ENCODE measurements at regions not wholly inside any gene's neighbourhood (a gene's known extent, or its start where the extent isn't known, plus 50 kb on each side); places are given as distances from the start of the nearest gene placed in this dataset.
A peak's percentile ranks its signal among the peaks of the same experiment; 100 is the strongest.

DNA sequence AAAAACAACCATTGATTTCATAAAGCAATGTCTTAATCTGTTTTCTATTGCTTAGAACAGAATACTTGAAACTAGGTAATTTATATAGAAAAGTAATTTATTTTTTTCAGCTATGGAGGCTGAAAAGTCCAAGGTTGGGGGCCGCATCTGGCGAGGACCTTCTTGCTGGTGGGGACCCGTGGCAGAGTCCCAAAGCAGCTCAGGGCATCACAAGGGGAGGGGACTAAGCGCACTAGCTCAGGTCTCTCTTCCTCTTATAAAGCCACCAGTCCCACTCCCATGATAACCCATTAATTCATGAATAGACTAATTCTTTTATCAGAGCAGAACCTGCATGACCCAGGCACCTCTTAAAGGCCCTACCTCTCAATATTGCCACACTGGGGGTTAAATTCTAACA lies 87.2 kb upstream of the KLF13 start:
- H3K4me1 Mint-ChIP-seq = peaks cover 37% of the 10 kb centered on the region
- H3K9me3 Mint-ChIP-seq = no peaks in the 10 kb centered on the region
- peak overlapping the region; percentile 65 for H3K27ac Mint-ChIP-seq
- H3K4me3 Mint-ChIP-seq = no peak overlapping the region
- H3K36me3 Mint-ChIP-seq = no peaks in the 10 kb centered on the region
- ATAC-seq = no peak
- H3K27me3 Mint-ChIP-seq = no peaks in the 10 kb centered on the region

DNA sequence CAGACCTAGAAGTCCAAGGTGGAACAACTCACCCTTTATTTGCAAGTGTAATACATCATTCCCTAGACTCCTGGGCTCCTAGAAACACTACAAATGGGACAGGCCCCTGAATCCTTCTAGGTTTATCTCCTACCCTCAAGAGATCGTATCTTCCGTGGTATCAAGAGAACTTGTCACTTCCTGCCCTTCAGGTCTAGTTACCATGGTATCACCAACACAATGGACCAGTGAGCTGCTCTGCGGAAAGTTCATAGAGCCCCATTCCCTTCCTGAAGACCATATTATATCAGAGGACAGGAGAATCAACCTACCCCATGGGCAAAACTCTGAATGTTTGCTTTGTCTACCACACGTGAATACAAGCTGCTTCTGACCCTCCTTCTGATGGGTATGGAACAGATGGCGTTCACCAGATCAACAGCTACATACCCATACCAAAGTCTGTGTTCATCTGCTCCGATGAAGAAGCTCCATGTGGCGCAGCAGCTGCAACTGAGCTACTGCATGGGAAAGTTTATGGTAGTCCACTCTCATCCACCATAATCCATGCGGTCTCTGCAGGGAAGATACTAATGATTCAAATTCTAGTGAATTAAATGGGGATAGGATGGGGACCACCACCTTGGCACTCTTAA lies 84.6 kb upstream of the KLF13 start:
- no peak overlapping the region for H3K4me3 Mint-ChIP-seq
- H3K9me3 Mint-ChIP-seq = no peaks in the 10 kb centered on the region
- H3K27ac Mint-ChIP-seq = no peak overlapping the region
- H3K36me3 Mint-ChIP-seq = no peaks in the 10 kb centered on the region
- no peak for ATAC-seq
- peaks cover 19% of the 10 kb centered on the region for H3K4me1 Mint-ChIP-seq
- H3K27me3 Mint-ChIP-seq = no peaks in the 10 kb centered on the region

DNA sequence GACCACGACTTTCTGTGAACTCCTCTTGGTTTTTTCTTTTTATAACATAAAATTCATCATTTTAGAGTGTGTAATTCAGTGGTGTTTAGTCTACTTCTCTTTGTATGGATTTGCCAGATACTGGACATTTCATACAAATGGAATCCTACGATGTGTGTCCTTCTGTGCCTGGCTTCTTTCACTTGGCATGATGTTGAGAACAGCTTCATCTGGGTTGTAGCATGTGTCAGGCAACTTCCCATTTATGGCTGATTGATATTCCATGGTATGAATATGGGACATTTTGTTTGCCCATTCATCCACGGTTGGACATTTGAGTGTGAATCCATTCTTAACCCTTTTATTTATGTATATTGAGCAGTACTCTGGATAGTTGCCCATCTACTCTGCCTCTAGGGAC lies 82.7 kb upstream of the KLF13 start:
- Mint-ChIP-seq H3K4me1 (peaks cover 14% of the 10 kb centered on the region), H3K9me3 (no peaks in the 10 kb centered on the region)
- ATAC-seq = no peak

DNA sequence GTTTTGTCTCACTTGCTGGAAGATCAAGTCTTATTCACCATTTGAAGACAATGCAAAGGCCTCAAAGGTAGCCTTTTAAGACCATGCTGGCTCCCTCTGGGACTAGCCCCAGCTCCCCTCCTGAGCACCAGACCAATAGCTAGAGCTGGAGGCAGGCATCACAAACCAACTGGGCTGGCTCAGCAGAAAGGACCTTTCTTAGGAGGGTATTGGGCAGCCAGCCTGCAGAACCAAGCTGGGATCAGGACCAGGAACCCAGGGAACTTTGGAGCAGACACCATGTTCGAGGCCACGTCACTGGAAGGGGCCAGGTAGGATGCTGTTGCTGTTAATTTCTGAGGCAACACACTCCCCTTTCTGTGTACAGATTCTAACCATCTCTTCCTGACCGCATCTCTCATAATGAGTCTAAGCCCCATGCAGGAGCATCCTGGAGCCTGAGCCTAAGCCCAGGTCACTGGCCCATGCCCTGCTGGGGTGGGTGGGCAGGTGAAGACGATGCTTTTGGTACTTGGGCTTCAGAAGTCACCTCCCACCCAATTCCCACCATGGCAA lies 81.4 kb upstream of the KLF13 start:
- Mint-ChIP-seq H3K27ac (peak overlapping the region; percentile 38), H3K4me1 (peaks cover 5% of the 10 kb centered on the region), H3K4me3 (no peak overlapping the region), H3K27me3 (no peaks in the 10 kb centered on the region), H3K9me3 (no peaks in the 10 kb centered on the region), H3K36me3 (no peaks in the 10 kb centered on the region)
- no peak for ATAC-seq

More for the DNA sequence above, 82.7 kb upstream of the KLF13 start:
- H3K4me3 Mint-ChIP-seq = no peak overlapping the region
- no peaks in the 10 kb centered on the region for H3K27me3 Mint-ChIP-seq
- no peaks in the 10 kb centered on the region for H3K36me3 Mint-ChIP-seq
- no peak overlapping the region for H3K27ac Mint-ChIP-seq

- no peak for ATAC-seq
- Mint-ChIP-seq H3K4me1 (peaks cover 5% of the 10 kb centered on the region), H3K4me3 (no peak overlapping the region), H3K27me3 (no peaks in the 10 kb centered on the region), H3K9me3 (no peaks in the 10 kb centered on the region), H3K36me3 (no peaks in the 10 kb centered on the region), H3K27ac (no peak overlapping the region)
Measured at GRCh38 chr15:31245756-31246155, 80.9 kb upstream of the KLF13 start.

- Mint-ChIP-seq H3K4me3 (no peak overlapping the region), H3K36me3 (no peaks in the 10 kb centered on the region)
Measured at GRCh38 chr15:31247404-31247803, 79.2 kb upstream of the KLF13 start.

DNA sequence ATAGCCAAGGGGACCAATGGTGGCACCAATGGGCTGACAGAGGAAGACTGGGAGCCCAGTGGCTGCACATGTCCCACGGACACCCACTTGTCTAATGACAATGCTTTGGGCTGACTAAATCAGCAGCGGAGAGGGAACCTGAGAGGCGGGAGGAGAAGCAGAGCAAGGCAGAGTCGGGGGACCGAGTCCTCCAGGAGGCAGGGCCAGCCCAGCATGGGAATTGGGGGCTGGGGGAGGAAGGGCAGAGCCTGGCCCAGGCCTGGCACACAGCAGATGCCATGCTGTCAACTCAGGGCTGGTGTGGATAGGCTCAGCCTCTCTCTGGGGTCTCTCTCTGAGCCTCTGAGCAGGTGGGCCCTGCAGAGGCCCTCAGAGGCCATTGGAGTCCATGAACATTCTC lies 78.4 kb upstream of the KLF13 start:
- H3K4me3 Mint-ChIP-seq = no peak overlapping the region
- peaks cover 5% of the 10 kb centered on the region for H3K4me1 Mint-ChIP-seq
- H3K9me3 Mint-ChIP-seq = no peaks in the 10 kb centered on the region
- H3K27me3 Mint-ChIP-seq = no peaks in the 10 kb centered on the region
- peak overlapping the region; percentile 48 for H3K27ac Mint-ChIP-seq
- no peak for ATAC-seq
- H3K36me3 Mint-ChIP-seq = no peaks in the 10 kb centered on the region

More at GRCh38 chr15:31247404-31247803, 79.2 kb upstream of the KLF13 start:
- Mint-ChIP-seq H3K27me3 (no peaks in the 10 kb centered on the region), H3K9me3 (no peaks in the 10 kb centered on the region), H3K4me1 (peaks cover 5% of the 10 kb centered on the region), H3K27ac (peak overlapping the region; percentile 48)
- no peak for ATAC-seq

DNA sequence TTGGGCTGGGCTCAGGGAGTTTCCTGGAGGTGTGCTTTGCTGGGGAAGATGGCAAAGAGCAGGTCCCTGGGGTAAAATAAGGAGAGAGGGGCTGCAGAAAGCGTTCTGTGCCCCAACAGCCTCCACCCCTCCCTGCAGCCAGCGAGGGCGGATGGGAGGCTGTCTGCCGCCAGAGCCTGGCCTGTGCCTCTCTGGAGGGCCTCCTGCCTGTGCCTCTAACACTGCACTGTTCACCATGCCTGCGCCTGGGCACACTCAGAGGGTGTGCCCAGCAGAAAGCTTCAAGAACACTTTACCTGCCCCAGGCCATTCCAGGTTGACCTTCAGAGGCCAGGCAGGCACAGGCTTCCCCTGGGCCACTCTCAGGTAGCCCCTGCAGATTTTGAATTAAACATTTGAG lies 77.7 kb upstream of the KLF13 start:
- H3K27me3 Mint-ChIP-seq = no peaks in the 10 kb centered on the region
- no peak for ATAC-seq
- H3K4me1 Mint-ChIP-seq = peaks cover 5% of the 10 kb centered on the region
- H3K36me3 Mint-ChIP-seq = no peaks in the 10 kb centered on the region
- no peaks in the 10 kb centered on the region for H3K9me3 Mint-ChIP-seq
- H3K27ac Mint-ChIP-seq = no peak overlapping the region
- no peak overlapping the region for H3K4me3 Mint-ChIP-seq

- no peak for ATAC-seq
- H3K4me3 Mint-ChIP-seq = no peak overlapping the region
- no peaks in the 10 kb centered on the region for H3K36me3 Mint-ChIP-seq
- no peaks in the 10 kb centered on the region for H3K9me3 Mint-ChIP-seq
- no peaks in the 10 kb centered on the region for H3K27me3 Mint-ChIP-seq
- H3K4me1 Mint-ChIP-seq = peaks cover 12% of the 10 kb centered on the region
- peak overlapping the region; percentile 35 for H3K27ac Mint-ChIP-seq
Measured at GRCh38 chr15:31250033-31250432, 76.6 kb upstream of the KLF13 start.

DNA sequence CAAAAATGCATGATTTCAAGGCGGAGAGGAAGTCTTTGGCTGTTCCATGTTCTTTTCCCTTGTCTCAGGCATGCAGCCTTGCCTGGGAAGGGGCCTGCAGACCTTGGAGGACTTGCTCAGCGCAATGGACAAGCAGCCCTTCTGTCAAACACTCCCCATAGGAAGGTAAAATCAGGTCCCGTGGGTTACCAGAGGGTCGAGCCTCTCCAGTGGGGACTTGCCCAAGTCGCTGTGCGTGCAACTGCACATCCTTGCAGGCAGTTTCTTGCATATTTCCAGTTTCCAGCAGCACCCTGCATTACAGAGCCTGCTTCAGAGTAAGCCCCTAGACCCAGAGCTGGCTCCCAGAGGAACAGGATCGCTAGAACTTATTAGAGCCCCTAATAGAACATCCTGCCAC lies 75.5 kb upstream of the KLF13 start:
- peaks cover 22% of the 10 kb centered on the region for H3K4me1 Mint-ChIP-seq
- no peak overlapping the region for H3K4me3 Mint-ChIP-seq
- H3K27ac Mint-ChIP-seq = no peak overlapping the region
- no peaks in the 10 kb centered on the region for H3K36me3 Mint-ChIP-seq
- no peaks in the 10 kb centered on the region for H3K9me3 Mint-ChIP-seq
- no peaks in the 10 kb centered on the region for H3K27me3 Mint-ChIP-seq
- ATAC-seq = no peak

GRCh38 chr15:31252171-31252785 lies 74.4 kb upstream of the KLF13 start:
- H3K9me3 Mint-ChIP-seq = no peaks in the 10 kb centered on the region
- no peak overlapping the region for H3K27ac Mint-ChIP-seq
- H3K4me3 Mint-ChIP-seq = no peak overlapping the region
- peaks cover 33% of the 10 kb centered on the region for H3K4me1 Mint-ChIP-seq
- no peaks in the 10 kb centered on the region for H3K36me3 Mint-ChIP-seq
- no peak for ATAC-seq
- no peaks in the 10 kb centered on the region for H3K27me3 Mint-ChIP-seq

DNA sequence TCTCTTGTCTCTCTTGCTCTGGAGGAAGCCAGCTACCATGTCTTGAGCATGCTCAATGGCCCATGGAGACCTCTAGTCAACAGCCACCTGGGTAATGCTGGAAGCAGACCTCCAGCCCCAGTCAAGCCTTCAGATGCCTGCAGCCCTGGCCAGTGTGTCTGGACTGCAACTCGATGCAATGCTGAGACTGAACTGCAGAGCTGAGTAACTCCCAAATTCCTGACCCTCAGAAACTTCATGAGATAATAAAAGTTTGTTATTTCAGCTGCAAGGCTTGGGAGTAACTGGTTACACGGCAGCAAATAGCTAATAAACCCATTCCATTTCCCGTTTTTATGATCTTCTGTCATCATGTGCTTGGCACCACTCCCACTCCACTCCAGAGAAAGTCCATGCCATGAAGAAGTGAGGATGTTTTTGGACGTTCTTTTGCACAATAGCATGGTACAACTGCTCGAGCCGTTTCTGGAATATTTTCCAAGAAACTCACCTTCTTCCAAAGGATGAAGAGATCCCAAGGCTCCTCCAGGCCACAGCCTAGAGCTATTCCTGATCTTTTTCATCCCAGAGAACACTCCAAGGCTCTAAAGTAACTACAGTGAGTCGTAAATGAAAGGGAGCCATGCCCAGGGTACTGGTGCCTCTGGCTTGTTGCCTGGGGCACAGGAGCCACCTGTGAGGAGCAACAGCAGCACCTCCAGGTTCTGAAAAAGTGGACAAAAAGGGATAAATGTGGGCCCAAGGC lies 72.0 kb upstream of the KLF13 start:
- Mint-ChIP-seq H3K27me3 (no peaks in the 10 kb centered on the region), H3K36me3 (no peaks in the 10 kb centered on the region), H3K9me3 (peaks cover 4% of the 10 kb centered on the region), H3K4me3 (no peak overlapping the region), H3K4me1 (peaks cover 43% of the 10 kb centered on the region), H3K27ac (peak overlapping the region; percentile 42)
- ATAC-seq = no peak

- Mint-ChIP-seq H3K27me3 (no peaks in the 10 kb centered on the region), H3K9me3 (peaks cover 4% of the 10 kb centered on the region), H3K36me3 (no peaks in the 10 kb centered on the region), H3K4me3 (no peak overlapping the region), H3K4me1 (peaks cover 46% of the 10 kb centered on the region), H3K27ac (peak overlapping the region; percentile 42)
- no peak for ATAC-seq
Measured at GRCh38 chr15:31255176-31255510, 71.5 kb upstream of the KLF13 start.

GRCh38 chr15:31255732-31256377 lies 70.8 kb upstream of the KLF13 start:
- peak overlapping the region; percentile 42 for H3K27ac Mint-ChIP-seq
- peak; percentile 83 for ATAC-seq
- peaks cover 52% of the 10 kb centered on the region for H3K4me1 Mint-ChIP-seq

More at GRCh38 chr15:31255732-31256377, 70.8 kb upstream of the KLF13 start:
- peaks cover 4% of the 10 kb centered on the region for H3K9me3 Mint-ChIP-seq
- no peaks in the 10 kb centered on the region for H3K36me3 Mint-ChIP-seq
- no peaks in the 10 kb centered on the region for H3K27me3 Mint-ChIP-seq
- H3K4me3 Mint-ChIP-seq = no peak overlapping the region
